GM12873 (cell line): ENCODE measurements at regions not wholly inside any gene's neighbourhood (a gene's known extent, or its start where the extent isn't known, plus 50 kb on each side); places are given as distances from the start of the nearest gene placed in this dataset.

ENCODE experiments used
- CTCF ChIP-seq: IDR thresholded peaks from 2 replicates; pipeline ENCODE4 v1.5.1; 2012; ENCODE audit warnings: low read depth, mild to moderate bottlenecking, moderate library complexity, low read length, control low read depth; ENCODE audit not compliant: insufficient read depth; ENCODE audit errors: missing control alignments

GRCh38 chr5:24786108-24786507 lies 141.3 kb upstream of the CDH10 start:
- no peak for TF ChIP-seq CTCF

- TF ChIP-seq CTCF = no peak
These were observed 138.8 kb upstream of the CDH10 start for GRCh38 chr5:24783596-24783995.

- no peak for TF ChIP-seq CTCF
These were observed 132.6 kb upstream of the CDH10 start for GRCh38 chr5:24777392-24777791.

GRCh38 chr5:24773261-24773660 lies 128.5 kb upstream of the CDH10 start:
- TF ChIP-seq CTCF = no peak

GRCh38 chr5:24767086-24767485 lies 122.3 kb upstream of the CDH10 start:
- TF ChIP-seq CTCF = no peak

- no peak for TF ChIP-seq CTCF
These were observed 120.4 kb upstream of the CDH10 start for GRCh38 chr5:24765219-24765618.

GRCh38 chr5:24750355-24750754 lies 105.6 kb upstream of the CDH10 start:
- TF ChIP-seq CTCF = no peak
